Umbilical cord (tissue), 1 donor: ENCODE measurements at regions not wholly inside any gene's neighbourhood (a gene's known extent, or its start where the extent isn't known, plus 50 kb on each side); places are given as distances from the start of the nearest gene placed in this dataset.
A peak's percentile ranks its signal among the peaks of the same experiment; 100 is the strongest.
"Not testable (repeated sequence)": the region's sequence is repeated elsewhere in the genome, so short reads cannot be mapped to it uniquely, and the experiment has no call there.

Experiments used
- DNase-seq: peaks from one replicate; pipeline ENCODE4 v3.0.0-alpha.2; 2015; ENCODE audit warnings: low spot score

DNA sequence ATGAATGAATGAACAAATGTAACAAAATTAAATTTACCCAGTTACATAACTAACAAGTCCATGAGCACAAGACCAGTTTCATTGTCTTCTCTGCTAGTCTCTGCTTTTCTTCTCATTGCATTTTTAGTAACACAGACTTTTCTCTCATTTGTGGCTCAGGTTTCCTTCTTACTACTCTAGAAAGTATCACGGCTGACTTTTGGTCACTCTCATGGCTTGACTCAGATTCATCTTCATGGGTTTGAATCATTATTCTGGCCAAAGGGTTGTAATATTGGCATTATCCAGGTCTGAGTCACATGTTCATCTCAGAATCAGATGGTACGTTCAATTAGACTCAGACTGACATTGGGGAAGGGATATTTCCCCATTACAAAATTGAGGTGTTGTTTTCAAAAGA lies 121.5 kb upstream of the SATB1 start:
- no peak for DNase-seq

DNA sequence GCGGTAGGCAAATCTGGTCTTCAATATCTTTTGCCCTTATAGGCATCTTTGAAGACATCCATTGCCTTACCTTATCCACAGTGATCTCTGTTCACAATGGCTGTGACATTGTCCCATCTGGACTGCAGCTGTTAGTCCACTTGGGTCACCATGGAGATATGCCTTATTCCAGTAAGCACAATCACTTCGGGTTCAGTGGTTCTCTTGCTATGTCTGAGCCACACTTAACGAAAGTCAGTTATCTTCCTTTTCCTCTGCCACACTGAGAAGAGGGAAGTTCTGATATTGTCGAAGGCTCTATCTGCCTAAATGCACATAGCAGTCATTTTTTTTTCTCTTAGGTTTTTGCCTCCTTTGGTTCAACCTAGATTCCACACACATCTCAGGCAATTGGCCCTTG lies 119.0 kb upstream of the SATB1 start:
- no peak for DNase-seq

DNA sequence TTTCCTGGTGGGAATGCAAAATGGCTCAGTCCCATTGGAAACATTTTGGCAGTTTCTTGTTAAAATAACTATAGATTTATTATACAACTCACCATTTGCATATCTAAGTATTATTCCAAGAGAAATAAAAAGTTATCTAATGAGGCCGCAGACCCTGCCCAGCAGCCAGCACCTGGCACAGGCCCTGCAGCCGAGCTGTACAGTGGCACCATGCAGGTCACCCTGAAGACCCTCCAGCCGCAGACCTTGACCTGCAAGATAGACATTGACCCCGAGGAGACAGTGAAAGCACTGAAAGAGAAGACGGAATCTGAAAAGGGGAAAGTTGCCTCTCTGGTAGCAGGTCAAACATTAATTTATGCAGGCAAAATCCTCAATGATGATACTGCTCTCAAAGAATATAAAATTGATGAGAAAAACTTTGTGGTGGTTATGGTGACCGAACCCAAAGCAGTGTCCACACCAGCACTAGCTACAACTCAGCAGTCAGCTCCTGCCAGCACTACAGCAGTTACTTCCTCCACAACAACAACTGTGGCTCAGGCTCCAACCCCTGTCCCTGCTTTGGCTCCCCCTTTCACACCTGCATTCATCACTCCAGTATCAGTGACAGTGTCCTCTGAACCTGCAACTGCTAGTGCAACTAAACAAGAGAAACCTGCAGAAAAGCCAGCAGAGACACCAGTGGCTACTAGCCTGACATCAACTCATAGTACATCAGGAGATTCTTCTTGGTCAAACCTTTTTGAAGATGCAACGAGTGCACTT lies 113.5 kb upstream of the SATB1 start:
- no peak for DNase-seq

DNA sequence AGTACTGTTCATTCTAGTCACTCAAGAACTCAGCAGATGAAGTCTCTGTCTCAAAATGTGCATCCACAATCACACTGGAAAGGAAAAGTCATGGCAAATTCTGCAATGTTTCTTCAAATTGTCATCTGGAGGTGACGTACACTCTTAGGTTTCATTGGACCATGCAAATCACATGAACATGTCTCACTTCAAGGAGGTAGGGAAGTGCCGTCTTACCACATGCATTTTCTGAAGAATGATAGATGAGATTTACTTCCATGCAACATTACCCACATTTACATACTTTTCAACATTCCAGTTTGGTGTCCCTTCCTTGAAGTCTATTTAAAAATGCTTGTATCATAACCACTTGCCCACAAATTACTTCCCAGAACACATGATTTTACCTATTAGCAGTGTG lies 107.9 kb upstream of the SATB1 start:
- DNase-seq = no peak

DNA sequence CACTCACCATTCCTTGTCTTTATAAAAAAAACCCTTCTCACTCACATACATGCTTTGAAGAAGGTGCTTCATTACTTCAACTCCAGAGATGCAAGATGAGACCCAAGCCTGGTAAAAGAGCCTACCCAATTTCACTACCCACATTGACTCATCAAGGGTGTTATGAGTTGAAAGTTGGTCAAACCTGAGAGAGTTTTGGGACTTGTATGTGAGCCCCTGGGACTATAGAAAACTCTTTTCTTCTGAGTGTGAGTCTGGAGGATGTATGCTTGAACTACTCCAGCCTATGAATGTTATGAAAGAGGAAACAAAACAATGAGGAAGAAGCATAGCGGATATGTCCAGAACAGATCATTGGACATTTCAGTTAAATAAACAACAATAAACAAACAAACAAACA lies 106.5 kb upstream of the SATB1 start:
- no peak for DNase-seq

DNA sequence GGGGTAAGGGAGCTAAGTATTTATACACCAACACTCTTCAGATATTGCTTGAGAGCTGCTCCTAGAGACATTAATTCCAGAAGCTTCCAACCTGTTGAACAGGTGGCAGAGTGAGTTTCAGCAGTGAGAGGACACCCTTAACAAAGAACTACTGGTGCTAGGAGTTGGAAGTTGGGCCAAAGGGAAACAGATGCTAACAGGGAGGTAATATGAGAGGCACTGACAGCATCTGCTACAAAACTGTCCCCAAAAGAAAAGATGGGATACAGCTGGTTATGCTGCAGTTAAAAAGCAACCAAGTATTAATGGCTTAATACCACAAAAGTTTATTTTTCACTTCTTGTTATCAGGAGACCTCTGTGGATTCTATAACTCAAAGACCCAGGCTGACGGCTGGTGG lies 104.5 kb upstream of the SATB1 start:
- no peak for DNase-seq

DNA sequence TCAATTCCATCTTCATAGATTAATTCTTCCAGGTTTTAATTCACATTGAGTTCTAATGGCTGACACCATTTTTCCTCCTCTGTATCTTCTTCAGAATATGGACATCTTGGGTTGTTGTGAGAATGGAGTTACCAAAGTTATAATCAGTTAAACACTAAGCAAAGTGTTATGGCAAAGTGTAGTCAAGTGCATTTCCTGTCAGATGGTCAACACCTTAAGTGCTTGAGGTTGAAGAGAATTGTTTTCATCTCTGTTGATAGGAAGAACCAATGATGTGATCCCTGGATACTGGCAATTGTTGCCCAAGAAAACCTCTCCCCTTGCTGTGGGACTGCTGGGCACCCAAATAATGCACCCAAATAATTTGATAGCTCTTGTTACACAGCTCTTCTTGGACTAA lies 102.6 kb upstream of the SATB1 start:
- DNase-seq = no peak

DNA sequence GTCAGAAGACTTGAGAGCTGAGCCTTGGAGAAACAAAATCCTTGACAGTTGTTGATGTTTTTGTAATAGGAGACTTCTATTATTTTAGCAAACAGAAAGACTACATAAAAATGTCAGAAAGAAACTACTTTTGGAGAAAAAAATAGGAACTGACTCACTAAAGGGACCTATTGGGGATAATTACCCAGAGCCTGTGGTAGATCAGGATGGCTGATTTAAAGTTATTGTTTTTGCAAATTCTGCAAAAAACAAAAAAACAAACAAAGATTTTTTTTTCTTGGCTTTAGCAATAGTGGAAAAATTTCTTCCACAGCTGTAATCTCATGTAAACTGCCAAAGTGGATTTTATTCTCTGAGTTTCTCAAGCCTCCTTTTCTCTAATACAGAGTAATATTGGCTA lies 101.5 kb upstream of the SATB1 start:
- DNase-seq = no peak

DNA sequence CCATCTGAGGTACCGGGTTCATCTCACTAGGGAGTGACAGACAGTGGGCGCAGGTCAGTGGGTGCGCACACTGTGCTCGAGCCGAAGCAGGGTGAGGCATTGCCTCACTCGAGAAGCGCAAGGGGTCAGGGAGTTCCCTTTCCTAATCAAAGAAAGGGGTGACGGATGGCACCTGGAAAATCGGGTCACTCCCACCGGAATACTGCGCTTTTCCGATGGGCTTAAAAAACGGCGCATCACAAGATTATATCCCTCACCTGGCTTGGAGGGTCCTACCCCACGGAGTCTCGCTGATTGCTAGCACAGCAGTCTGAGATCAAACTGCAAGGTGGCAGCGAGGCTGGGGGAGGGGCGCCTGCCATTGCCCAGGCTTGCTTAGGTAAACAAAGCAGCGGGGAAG lies 91.0 kb upstream of the SATB1 start:
- not testable (repeated sequence) for DNase-seq

DNA sequence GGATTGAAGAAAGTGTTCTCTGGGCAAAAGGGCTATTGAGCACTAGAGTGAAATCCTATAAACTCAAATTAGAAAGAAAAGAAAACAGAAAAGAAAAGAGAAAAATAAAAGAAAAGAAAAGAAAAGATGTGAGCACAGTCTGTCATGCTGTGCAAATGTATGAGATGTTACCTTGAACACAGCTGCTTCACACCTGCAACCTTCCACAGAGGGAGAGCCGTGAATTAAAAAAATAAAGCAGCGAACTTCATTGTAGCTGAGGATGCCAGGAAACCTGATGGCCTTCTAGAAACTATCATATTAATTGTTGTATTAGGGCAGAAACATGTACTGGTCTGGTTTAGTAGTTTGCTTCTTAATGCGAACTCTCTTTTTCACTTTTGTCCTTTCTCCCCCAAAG lies 88.0 kb upstream of the SATB1 start:
- DNase-seq = no peak

DNA sequence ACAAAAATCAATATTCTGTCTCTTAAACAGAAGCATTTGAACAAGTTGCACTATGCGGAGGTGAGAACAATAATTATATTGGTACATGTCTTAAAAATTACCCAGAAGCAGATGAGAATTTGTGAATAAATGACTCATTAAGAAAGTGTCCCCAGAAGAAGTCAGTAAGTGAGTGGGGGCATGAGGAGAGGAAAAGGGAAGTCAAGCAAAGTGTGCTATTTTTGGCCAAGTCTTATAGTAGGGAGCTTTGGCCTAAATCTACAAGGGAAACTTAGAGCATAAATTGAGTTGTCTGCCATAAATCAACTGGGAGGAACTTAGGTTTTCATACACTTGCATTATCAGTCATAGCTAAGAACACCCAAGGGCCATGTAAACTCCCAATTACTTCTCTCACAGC lies 86.9 kb upstream of the SATB1 start:
- no peak for DNase-seq

DNA sequence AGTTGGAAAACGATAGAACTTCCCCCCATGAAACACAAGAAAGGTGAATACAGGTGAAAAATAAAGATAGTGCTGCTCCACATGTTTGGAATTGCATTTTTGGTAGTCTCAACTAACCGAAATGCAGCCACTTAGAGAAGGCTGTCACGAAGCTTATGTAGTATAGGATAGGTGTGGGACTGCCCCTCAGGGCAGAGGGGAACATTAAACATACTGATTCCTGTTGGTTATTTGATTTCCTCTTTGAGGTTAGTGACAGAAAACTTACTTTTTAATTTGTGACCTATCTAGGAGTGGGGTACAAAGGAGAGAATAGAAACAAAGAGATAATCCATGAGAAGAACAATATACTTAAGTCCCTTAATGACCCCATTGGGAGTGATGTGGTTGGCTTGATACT lies 85.8 kb upstream of the SATB1 start:
- DNase-seq = no peak

DNA sequence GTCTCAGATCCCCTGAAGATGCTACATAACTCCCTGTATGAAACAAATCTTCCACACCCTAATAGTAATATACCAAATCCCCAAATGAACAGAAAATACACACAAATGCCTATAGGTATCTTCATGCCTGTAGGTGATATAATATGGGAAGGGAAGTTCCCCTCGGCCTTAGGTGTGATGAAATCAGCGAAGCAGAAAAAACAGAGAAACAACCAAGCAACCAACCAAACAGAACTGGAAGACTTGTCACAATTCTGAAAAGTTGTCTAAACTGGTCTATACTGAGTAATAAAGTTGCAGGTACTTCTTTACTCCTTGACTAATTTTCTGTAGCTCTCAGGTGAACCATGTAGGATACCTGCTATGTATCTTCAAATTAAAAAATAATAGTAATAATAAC lies 82.2 kb upstream of the SATB1 start:
- no peak for DNase-seq

DNA sequence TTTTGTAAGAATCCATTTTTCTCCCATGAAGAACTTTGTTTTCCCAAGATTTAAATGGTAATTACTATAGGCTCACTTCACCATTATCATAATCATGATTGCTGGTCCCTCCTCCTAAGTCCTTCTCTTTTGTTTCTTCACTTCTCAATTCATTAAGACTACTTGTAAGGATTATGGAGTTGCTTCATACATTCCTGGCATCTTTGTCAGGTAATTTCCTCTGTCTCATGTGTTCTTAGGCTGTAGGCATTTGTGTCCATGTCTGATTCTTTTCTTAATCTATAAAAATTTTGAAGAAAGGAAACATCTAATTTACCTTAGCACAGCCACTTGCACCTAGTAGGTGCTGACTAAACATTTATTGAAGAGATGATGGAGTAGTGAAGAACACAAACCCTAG lies 79.9 kb upstream of the SATB1 start:
- DNase-seq = no peak

DNA sequence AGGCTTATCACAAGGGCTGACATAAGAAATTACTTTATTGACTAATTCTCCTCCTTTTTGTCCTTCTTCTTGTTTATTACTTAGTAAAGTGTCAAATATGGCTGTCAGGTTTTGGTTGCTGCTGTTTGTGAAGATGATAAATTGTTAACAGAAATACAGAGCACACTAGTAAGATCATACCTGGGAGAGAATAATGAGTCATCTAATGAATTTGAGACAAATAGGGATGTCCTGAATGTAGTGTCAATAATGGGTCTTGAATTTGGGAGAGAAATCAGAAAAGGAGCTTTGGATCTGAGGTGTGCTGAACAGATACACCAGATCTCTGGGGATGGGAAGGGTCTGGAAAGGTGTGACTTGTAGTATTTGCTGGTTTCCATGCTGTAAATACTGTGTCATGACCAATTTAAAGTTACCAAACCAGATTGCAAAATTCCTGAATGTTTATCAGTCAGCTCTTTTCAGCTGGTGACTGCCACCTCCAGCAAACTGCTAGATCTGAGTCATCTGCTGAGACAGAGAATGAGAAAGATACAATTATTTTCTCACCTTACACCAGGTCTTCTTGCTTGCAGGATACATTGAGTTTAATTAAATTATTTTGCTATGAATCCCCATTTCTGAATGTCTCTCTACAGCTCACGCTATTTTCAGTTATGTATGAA lies 76.7 kb upstream of the SATB1 start:
- DNase-seq = no peak

DNA sequence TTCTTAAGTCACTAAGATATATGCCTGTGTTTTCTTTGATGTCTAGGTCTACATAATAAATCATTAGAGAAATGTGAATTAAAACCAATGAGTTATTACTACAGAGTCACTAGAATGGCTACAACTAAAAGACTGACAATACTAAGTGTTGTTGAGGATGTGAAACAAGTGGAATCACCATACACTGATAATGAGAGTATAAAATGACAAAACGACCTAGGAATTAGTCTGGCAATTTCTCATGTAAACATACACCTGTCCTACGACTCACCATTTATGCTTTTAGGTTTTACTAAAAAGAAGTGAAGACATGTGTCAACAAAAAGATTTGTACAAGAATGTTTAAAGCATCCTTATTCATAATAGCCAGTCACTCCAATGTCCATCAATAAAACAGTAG lies 75.2 kb upstream of the SATB1 start:
- no peak for DNase-seq

DNA sequence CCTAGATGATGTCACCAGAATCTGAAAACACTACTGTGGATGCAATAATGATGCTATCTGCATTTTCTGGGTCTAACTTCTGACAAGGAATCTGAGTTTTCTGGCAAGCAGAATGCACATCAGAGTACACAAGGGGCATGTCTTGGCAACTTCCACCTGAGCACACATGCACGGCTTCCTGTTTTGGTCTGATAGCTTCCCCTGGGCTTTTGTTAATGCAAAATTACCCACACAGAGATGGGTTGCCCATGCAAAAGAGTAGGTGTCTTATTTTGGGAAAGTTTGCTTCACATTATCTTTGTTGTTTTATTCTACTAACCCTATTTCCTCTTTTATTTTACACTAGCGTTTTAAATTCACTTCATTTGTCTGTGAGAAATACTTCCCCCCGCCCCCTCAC lies 74.2 kb upstream of the SATB1 start:
- DNase-seq = no peak

DNA sequence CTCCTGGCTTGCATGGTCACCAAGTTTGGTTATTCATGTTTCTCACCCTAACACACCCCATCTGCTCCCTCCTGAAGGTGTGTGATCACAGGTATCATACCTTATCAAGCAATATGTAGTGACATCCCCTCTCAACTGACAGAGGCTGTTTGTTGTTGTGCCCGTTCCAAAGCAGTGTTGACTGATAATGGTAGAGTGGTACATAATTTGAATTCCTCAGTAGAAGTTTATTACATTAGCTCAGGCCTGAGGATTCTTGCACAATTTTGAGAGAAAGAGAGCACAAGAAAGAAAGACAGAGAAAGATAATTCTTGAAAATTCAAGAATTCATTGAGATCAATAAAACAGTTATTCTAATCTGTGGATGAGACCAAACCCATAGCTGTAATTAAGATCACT lies 69.1 kb upstream of the SATB1 start:
- DNase-seq = no peak

DNA sequence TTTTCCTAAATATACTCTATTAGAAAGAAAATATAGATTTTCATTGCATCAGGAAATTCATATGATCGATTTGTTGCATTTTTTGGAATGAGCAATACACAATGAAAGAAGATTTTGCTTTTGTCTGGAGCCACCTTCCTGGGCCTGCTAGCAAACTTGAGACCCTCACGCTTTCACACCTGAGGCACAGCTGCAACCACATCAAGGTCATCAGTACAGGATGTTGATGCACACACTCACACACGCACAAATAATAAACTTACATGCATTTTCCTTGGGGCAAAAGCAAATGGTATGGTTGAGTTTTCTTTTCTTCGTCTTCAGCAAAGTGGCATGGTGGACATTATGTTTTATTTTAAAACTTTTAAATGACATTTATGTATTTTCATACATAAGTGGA lies 64.8 kb upstream of the SATB1 start:
- no peak for DNase-seq

DNA sequence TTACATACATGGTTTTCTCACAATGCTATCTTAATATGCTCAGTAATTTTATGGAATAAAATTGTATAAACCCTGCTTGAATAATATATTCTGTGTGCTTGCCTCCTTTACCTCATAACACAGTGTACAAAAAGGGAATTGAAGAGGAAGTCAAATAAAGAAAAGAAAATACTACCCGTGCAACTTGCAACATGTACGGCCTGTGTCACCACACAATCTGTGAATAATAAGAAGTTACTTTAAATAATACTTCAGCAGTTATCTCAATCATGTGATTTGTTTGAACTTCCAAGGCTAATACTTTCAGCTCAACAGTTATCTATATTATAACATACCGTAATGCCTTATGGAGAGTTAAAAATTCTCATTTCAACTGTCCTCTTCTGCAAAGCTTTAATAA lies 58.1 kb upstream of the SATB1 start:
- no peak for DNase-seq

DNA sequence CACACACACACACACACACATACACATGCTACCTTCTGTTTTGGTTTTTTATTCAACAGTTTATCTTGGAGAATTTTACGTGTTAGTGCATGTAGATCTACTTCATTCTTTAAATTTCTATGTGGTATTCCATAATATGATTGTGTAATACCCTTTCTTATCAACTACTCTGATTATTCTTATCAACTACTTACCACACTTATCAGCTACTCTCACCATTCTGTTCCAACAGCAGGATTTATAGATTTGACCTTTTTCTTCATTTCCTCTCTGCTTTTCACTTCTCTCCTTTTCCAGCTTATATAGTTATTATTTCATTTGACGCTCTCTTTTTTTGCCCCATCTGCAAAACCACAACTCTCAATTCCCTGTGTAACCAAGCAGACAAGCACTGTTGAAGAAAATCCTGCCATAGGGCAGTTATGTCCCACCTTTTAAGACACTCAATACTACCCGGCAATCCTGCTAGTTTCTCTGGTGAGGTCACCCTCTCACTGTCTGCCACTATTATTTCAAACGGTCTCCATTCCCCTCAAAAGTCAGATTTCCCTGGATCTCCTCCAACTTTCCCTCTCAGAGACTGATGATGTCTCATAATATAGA lies 56.9 kb upstream of the SATB1 start:
- peak; percentile 42 for DNase-seq

DNA sequence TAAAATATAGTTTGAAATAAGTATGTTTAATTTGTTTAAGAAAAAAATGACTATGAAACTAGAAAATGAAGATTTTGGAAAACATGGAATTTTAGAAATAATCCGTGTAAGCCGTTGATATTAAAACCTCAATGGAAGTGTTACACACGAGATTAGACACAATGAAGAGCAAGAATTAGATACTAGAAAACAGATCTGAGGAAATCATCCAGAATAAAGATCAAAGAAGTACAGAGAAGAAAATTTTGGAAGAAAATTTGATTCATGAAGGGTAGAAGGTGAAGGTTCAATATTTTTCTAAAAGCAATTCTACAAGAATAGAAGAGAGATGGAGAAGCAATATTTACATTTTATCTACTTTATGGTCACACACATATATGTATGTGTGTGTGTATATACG lies 52.5 kb upstream of the SATB1 start:
- no peak for DNase-seq
